ENCODE measurements at regions not wholly inside any gene's neighbourhood (a gene's known extent, or its start where the extent isn't known, plus 50 kb on each side); places are given as distances from the start of the nearest gene placed in this dataset.

GRCh38 chr5:124352312-124352711 is 394.1 kb downstream of the ZNF608 start:
- DNase-seq: no peak

- no peak for DNase-seq
Measured at GRCh38 chr5:124349931-124350330, 396.5 kb downstream of the ZNF608 start.

- DNase-seq: no peak
Measured at GRCh38 chr5:124343451-124343867, 403.0 kb downstream of the ZNF608 start.

- no peak for DNase-seq
Measured at GRCh38 chr5:124342986-124343385, 403.5 kb downstream of the ZNF608 start.

- no peak for DNase-seq
Measured at GRCh38 chr5:124342584-124342983, 403.9 kb downstream of the ZNF608 start.

- DNase-seq: no peak
Measured at GRCh38 chr5:124342027-124342471, 404.4 kb downstream of the ZNF608 start.

GRCh38 chr5:124341066-124341858 is 405.2 kb downstream of the ZNF608 start:
- no peak for DNase-seq

- DNase-seq: no peak
Measured at GRCh38 chr5:124337996-124338395, 408.4 kb downstream of the ZNF608 start.

- DNase-seq: no peak
Measured at GRCh38 chr5:124333298-124333979, 413.0 kb downstream of the ZNF608 start.

- no peak for DNase-seq
Measured at GRCh38 chr5:124332273-124332672, 414.2 kb downstream of the ZNF608 start.

GRCh38 chr5:124330595-124331220 is 415.7 kb downstream of the ZNF608 start:
- no peak for DNase-seq

GRCh38 chr5:124328201-124328600 is 418.2 kb downstream of the ZNF608 start:
- no peak for DNase-seq

GRCh38 chr5:124318661-124319060 is 427.8 kb downstream of the ZNF608 start:
- no peak for DNase-seq

- no peak for DNase-seq
Measured at GRCh38 chr5:124317451-124317850, 429.0 kb downstream of the ZNF608 start.

- DNase-seq: no peak
Measured at GRCh38 chr5:124315741-124316415, 430.6 kb downstream of the ZNF608 start.

- DNase-seq: no peak
Measured at GRCh38 chr5:124310453-124310852, 436.0 kb downstream of the ZNF608 start.

- no peak for DNase-seq
Measured at GRCh38 chr5:124309241-124309980, 437.0 kb downstream of the ZNF608 start.

GRCh38 chr5:124303366-124303765 is 443.1 kb downstream of the ZNF608 start:
- no peak for DNase-seq

GRCh38 chr5:124302533-124302932 is 443.9 kb downstream of the ZNF608 start:
- no peak for DNase-seq

- DNase-seq: no peak
Measured at GRCh38 chr5:124301850-124302249, 444.6 kb downstream of the ZNF608 start.

- no peak for DNase-seq
Measured at GRCh38 chr5:124300815-124301621, 445.4 kb downstream of the ZNF608 start.

- no peak for DNase-seq
Measured at GRCh38 chr5:124297826-124298225, 448.6 kb downstream of the ZNF608 start.

Data from stimulated activated CD4-positive, alpha-beta T cell treated with anti-CD3 and anti-CD28 coated beads, Interleukin-4, amount 100 ng/mL, for 24 hours (primary cell).